NB4 (cell line): ENCODE measurements at regions not wholly inside any gene's neighbourhood (a gene's known extent, or its start where the extent isn't known, plus 50 kb on each side); places are given as distances from the start of the nearest gene placed in this dataset.

Source experiments
- CTCF ChIP-seq: IDR thresholded peaks from one replicate; pipeline ENCODE4 v1.5.1; 2012; ENCODE audit warnings: low read depth, low read length
- MAX ChIP-seq: IDR thresholded peaks from 2 replicates; pipeline ENCODE4 v1.6.1; 2011; ENCODE audit warnings: low read depth, low read length
- POLR2A ChIP-seq: IDR thresholded peaks from 2 replicates; pipeline ENCODE4 v1.6.1; 2011; ENCODE audit warnings: mild to moderate bottlenecking; ENCODE audit not compliant: insufficient read length; ENCODE audit errors: extremely low read depth

GRCh38 chr4:23579166-23579565 lies 310.7 kb downstream of the PPARGC1A start:
- TF ChIP-seq CTCF (no peak), MAX (no peak), POLR2A (no peak)
